Hepatocyte (in vitro differentiated cells): ENCODE measurements at regions not wholly inside any gene's neighbourhood (a gene's known extent, or its start where the extent isn't known, plus 50 kb on each side); places are given as distances from the start of the nearest gene placed in this dataset.

Experiments used
- EZH2 ChIP-seq: fragments of 200-600 bp; sonication (generic); IDR thresholded peaks from 2 replicates; pipeline ENCODE4 v1.6.1; 2016; ENCODE audit warnings: antibody characterized with exemption, mild to moderate bottlenecking, borderline replicate concordance
- TF ChIP-seq, protein P1 (sequence below): fragments of 200-600 bp; sonication (generic); IDR thresholded peaks from 2 replicates; pipeline ENCODE4 v1.5.1; 2016; ENCODE audit warnings: antibody characterized with exemption, mild to moderate bottlenecking; ENCODE audit not compliant: poor library complexity

DNA sequence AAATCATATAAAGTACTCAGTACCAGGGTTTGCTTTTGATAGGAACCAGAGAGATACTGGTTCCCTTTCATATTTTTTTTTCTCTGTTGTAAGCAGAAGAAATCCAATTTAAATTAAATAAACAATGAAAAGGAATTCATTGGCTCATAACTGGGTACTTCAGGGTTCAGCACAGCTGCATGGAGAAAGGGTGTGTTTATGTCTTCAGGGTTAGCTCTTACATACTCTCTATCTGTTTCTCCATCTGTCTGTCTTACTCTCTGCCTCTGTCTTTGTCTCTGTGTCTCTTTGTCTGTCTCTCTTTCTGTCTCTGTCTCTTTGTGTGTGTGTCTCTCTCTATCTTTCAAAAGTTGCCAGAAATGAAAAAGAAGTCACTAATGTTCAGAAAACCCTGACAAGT is 345.9 kb downstream of the MSX2 start:
- no peak for TF ChIP-seq EZH2
- TF ChIP-seq, protein P1, sequence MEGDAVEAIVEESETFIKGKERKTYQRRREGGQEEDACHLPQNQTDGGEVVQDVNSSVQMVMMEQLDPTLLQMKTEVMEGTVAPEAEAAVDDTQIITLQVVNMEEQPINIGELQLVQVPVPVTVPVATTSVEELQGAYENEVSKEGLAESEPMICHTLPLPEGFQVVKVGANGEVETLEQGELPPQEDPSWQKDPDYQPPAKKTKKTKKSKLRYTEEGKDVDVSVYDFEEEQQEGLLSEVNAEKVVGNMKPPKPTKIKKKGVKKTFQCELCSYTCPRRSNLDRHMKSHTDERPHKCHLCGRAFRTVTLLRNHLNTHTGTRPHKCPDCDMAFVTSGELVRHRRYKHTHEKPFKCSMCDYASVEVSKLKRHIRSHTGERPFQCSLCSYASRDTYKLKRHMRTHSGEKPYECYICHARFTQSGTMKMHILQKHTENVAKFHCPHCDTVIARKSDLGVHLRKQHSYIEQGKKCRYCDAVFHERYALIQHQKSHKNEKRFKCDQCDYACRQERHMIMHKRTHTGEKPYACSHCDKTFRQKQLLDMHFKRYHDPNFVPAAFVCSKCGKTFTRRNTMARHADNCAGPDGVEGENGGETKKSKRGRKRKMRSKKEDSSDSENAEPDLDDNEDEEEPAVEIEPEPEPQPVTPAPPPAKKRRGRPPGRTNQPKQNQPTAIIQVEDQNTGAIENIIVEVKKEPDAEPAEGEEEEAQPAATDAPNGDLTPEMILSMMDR = no peak
